ENCODE measurements at regions not wholly inside any gene's neighbourhood (a gene's known extent, or its start where the extent isn't known, plus 50 kb on each side); places are given as distances from the start of the nearest gene placed in this dataset.
"Not testable (repeated sequence)": the region's sequence is repeated elsewhere in the genome, so short reads cannot be mapped to it uniquely, and the experiment has no call there.

- DNase-seq: no peak
Measured at GRCh38 chr6:169406804-169407203, 153.2 kb upstream of the THBS2 start.

DNA sequence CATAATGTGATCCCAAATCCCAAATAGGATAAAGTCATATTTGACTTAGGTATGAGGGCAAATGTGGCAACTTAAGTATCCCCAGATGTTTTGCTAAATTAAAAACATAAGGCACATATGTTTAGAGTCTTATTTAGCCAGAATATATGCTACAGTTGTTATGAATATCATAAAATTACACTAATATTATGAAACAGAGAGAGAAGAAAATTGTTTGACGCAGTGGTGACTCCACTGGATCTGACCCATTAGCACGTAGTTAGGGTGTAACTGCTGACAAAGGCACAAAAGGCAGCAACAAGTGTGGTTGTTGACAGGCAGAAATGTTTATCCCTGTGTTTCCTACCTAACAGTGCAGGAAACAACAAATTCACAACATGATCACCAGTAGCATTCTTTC, 152.4 kb upstream of the THBS2 start:
- DNase-seq: no peak

DNA sequence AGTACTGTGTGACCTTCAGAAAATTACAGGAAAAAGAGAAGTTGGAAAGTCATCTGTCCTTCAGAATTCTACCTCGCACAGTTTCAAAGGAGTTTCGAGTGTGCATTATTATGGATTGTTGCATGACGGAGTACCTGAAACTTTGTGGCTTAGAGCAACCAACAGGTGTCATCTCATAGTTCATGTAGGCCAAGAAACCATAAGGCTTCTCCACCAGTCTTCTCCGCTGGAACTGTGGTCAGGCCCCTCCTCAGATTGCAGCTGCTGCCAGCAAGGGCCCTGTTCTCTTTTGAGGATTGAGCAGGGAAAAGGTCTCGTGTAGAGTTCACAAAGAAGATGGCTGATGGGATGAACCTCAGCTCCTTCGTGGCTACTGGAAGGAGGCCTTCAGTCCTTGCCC, 151.2 kb upstream of the THBS2 start:
- no peak for DNase-seq

DNA sequence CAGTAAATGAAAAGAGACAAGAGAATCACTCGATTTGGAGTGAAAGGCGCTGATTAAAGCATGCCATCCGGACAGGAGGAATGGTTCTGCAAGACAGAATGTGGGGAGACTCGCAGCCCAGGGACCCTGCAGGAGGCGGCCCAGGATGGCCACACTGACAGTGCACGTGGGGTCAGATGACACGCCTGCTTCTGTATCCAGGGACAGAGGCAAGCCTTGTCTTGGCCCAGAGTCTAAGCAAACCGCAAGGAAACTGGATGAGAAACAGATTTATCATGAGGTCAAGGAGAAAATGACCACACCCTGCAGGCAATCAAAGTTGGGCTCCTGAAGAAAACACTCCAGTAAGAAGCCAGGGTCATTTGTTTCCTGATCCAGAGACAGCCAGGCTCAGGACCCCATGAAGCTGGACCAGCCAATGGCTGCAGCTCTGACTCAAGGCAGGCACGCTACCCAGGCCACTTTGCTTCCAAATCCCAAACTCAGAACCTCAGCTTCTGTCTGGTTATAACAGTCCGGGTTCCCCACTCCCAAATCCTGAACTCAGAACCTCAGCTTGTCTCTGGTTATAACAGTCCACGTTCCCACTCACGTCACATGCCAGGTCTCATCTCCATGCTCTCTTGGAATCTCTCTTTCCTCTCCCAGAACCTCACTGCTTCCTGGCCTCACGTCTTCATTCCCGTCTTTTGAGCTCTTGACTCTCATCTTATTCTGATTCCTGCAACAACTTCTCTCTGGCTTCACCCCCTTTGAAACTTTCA, 144.9 kb upstream of the THBS2 start:
- DNase-seq: no peak

DNA sequence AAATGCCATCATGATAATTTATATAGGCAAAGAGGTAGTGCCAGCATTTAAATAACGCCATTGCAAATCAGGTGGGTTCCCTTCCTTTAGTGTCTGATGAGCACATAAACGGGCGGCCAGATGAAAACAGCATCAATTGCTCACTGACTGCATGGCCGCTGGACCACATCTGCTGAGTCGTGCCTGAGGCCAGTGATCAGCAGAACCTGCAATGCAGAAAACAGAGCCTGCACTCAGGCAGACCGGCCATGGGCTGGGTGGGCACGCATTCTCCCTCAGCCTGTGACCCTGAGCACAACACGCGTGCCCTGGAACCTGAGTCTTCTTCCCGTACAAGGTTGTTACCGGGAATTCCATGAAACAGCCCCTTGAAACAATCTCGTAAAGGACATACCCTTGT, 144.0 kb upstream of the THBS2 start:
- DNase-seq: no peak

DNA sequence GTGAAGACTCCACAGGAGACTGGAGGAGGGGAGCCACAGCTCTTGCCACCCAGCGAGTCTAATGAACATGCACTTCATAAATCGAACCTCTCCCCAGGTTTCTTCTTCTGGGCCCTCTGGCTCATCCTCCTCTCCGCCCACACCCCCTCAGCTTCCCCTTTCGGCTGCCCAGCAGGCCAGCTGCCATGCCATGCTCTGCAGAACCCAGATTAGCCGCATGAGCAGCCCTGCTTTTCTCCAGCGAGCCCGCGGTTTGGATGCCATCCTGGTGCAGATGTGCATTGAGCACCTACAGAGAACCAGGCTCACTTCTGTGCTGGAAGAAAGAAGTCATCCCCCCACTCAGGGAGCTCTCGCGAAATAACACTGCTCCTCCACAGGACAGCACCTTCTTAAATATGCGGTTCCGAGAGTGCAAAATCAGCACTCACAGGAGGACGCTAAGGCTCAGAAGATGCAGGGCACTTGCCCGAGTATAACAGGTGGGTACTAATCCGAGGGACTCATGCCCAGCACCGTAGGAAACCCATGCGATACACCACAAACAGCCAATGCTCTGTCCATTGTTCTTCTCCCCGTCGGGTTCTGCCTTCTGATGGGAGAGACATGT, 143.0 kb upstream of the THBS2 start:
- no peak for DNase-seq

- DNase-seq: not testable (repeated sequence)
Measured at GRCh38 chr6:169396009-169396539, 142.4 kb upstream of the THBS2 start.

DNA sequence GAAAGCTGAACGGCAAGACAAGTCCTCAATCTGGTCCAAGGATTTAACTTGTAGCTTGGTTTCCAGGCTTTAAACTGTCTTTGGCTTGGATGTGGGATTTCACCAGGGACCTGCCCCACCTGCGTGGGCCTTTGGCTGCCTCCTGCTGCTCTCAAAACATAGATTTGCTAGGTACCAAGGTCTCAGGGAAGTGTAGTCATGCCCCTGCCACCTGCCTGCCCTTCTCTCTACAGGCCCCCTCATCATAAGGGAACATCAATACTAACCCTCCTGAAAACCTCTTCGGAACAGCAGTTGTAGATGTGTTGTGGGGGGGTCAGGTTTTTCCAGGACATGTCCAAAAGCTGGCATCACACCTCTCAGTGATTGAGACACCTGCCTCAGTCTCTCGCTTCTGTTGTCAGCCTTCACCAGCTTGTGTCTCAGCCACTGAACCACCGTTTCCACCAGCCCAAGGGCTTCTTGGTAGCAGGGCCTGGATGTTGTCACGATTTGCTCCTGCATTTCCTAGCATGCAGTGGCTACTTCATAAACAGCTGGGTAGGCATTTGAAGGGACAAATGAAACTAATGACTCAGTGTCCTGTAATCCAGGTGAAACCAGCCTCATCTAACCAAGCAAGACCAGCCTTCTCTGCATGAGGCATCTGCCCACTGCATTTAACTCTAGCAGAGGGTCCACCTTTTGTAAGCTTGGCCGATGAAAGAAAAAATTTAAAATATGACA, 141.6 kb upstream of the THBS2 start:
- no peak for DNase-seq

GRCh38 chr6:169393753-169394152, 140.1 kb upstream of the THBS2 start:
- no peak for DNase-seq

- no peak for DNase-seq
Measured at GRCh38 chr6:169391473-169392071, 137.9 kb upstream of the THBS2 start.

DNA sequence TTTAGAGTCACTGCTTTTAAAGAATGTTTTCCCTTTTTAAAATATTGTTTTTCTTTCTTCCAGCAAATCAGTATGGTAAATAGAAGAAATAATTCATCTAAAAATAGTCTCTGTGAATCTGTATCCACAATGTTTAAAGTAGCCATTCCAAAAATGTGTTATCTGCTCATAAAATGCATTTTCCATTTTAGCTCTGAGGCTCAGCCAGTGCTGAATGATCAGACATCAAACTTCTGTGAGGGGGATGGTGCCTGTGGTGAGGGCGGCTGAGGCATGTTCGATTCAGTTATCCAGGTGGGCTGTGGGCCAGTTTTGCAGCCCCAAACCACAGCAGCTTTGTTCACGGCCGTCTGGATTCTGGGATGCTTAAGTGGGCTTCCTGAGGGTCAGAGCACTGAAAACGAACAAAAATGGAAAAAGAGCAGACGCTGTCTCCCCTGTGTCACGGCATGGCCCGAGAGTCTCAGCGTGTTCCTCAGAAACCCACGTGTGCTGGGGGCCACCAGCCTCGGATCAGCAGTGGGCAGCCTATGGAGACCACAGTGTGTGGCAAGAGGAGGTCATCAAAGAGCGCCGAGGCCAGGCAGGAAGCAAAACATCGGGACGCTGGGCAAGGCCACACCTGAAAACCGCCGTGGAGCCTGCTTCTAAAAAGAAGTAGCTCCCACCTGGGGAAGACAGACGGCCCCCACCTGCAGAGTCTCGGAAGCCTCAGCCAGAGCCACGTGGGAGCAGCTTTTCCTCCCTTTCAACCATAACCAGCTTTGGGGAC, 134.9 kb upstream of the THBS2 start:
- no peak for DNase-seq

DNA sequence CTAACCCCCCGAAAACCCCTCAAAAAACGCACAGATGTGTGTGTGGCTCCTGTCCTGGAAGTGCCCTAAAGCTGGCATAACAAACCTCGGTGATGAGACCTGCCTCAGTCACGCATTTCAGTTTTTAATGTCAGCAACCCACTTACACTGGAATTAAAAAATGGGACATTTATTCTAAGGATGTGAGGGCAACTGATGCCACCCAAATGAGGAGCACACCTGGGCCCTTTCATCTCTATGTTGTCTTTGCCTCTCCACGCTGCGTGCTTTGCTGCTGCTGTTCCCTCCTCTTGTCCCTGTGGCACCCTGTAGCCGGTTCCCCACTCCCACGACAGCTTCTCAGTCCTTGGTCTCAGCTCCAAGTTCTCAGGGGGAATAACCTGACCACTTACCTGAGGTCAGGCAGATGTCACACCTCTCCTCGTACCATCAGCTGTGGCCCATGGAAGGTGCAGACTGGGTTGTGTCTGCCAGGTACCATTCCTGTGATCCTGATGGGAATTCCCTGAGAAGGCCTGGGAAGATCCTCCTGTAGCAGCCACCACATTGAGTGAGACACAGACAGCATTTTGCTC, 134.2 kb upstream of the THBS2 start:
- no peak for DNase-seq

DNA sequence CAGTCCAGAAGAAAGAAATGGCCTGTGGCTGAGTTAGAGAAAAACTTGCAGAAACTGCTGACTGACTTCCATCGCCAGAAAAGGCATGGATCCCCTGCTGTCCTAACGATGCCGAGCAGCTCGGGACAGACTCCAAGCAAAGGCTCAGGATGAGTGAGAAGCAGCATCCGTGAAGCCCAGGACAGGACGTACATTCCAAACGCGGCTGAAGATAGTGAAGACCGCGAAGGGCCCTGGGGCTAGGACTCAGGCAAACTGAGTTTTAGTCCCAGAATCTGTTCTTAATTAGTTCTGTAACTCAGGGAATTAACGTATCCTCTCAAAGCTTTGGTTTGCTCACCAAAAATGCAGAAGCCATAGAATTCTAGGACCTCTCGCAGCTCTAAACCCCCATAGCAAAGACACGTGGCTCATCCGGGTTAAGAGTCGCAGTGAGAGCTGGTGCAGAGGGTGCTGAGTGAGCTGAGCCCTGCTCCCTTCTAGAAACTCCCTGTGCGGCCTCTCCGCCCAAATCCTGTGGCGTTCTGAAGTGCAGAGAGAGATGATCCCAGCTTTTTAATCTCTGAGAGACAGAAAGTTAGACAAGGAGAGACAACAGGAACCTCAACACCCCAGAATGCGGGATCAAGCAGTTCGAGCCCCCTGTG, 132.9 kb upstream of the THBS2 start:
- no peak for DNase-seq

DNA sequence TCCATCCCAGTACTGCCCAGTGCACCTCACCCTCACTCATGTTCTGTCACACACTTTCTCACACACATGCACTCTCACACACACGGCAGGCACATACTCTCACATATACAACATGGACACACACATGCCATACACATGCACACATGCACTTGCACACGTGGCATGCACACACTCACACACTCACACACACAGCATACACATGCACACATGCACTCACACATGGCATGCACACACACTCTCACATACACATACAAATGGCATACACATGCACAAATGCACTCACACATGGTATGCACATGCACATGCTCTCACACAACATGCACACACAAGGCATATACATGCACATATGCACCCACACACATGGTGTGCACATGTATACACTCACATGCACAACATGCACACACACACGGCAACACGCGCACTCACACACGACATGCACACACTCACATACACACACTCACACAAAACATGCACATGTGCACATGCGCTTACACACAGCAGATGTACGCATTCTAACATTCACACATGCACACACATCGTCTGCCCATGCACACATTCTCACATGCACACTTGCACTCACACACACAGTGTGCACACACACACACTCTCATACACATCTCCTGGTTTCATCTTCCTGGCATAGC, 131.7 kb upstream of the THBS2 start:
- DNase-seq: no peak

DNA sequence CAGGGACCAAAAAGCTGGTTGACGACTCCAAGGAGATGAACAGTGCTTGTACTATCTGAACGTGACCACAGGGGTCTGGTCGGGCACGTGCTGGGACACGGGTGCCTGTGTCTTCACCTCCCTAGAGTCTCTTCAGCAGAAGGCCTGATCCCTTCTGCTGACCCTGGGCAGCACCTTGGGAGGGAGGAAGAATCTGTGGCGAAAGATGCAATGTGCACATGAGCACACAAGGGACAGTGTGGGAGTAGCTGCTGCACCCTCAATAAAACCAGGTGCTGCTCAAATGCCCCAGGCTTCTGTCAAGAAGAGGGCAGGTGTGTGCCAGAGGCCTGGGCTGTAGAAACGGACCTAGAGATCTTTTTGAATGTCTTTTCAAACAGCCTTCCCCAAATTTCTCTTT, 130.6 kb upstream of the THBS2 start:
- no peak for DNase-seq

GRCh38 chr6:169383265-169383664, 129.6 kb upstream of the THBS2 start:
- no peak for DNase-seq

DNA sequence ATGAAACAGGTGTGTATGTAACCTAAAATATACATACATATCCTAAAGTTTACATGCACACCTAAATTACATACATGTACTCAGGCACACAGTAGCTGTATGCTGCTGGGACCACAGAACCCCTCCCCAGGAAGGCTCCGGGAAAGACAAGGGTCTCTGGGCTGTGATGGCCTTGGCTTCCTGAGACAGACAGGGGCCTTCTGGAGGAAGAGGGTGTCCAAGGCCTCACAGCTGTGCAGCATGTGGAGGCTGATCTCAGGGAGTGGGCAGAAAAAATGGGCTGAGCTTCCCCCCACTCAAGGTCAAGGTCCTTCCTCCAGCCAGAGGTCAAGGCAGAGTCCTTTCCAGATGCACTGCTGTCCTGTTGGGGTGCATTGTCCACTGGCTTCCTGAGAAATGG, 129.1 kb upstream of the THBS2 start:
- DNase-seq: no peak

DNA sequence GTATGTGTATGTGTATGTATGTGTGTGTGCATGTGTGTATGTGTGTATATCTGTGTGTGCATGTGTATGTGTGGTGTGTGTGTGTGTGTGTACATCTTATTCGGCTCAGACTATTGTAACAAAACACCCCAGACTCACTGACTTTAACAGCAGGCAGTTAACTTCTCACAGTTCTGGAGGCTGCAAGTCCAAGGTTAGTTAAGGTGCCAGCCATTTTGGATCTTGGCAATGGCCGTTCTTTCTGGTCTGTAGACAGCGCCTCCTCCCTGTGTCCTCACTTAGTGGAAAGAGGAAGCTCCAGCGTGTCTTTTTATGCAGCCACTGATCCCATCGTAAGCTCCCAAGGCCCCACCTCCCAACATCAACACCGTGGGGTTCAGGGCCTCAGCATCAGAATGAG, 128.3 kb upstream of the THBS2 start:
- no peak for DNase-seq

- no peak for DNase-seq
Measured at GRCh38 chr6:169380493-169380892, 126.8 kb upstream of the THBS2 start.

- DNase-seq: no peak
Measured at GRCh38 chr6:169379495-169380070, 125.9 kb upstream of the THBS2 start.
